Psoas muscle (tissue), 7 donors: ENCODE measurements at regions not wholly inside any gene's neighbourhood (a gene's known extent, or its start where the extent isn't known, plus 50 kb on each side); places are given as distances from the start of the nearest gene placed in this dataset.
A peak's percentile ranks its signal among the peaks of the same experiment; 100 is the strongest.

Experiments used
- ATAC-seq, 4 donors: fragments of 200-7000 bp; cut with Tn5 transposase; one replicate each; pipeline ENCODE4 v1.9.1; 2020; ENCODE audit warnings: moderate library complexity in 3 of 4, mild to moderate bottlenecking in 2 of 4
- DNase-seq, 2 donors: peaks; one replicate each; pipeline ENCODE4 v3.0.0-alpha.2; 2020
- H3K27ac ChIP-seq: fragments of 200-600 bp; one replicate; pipeline ENCODE4 v1.8.0; 2022
- H3K27me3 ChIP-seq, 3 donors: fragments of 200-600 bp in 1 of 3; one replicate each; pipeline versions ENCODE4 v1.6.1 to v1.8.0; 2013 to 2022; ENCODE audit warnings: low read length in 2 of 3, mild to moderate bottlenecking in 2 of 3, moderate library complexity in 1 of 3; ENCODE audit not compliant: insufficient read depth in 3 of 3
- H3K36me3 ChIP-seq, 2 donors: fragments of 200-600 bp in 1 of 2; one replicate each; pipeline versions ENCODE4 v1.6.1 to v1.8.0; 2013 to 2022; ENCODE audit warnings: low read depth in 1 of 2, mild to moderate bottlenecking in 1 of 2, moderate library complexity in 1 of 2; ENCODE audit not compliant: insufficient read depth in 1 of 2
- H3K4me1 ChIP-seq: fragments of 200-600 bp; one replicate; pipeline ENCODE4 v1.8.0; 2022
- H3K4me3 ChIP-seq: fragments of 200-600 bp; one replicate; pipeline ENCODE4 v1.8.0; 2022; ENCODE audit warnings: mild to moderate bottlenecking
- H3K9me3 ChIP-seq: fragments of 200-600 bp; one replicate; pipeline ENCODE4 v1.8.0; 2022
- WGBS, 3 donors: extraction: QIAGEN DNeasy Blood & Tissue Kit; methylation state at CpG; one replicate each; pipeline versions ENCODE4 v1.1.6 to v1.1.7; 2013; 5-methylcytosine and 5-hydroxymethylcytosine counted together
- intact Hi-C, 2 donors: fragments of 100-400 bp; cut with DNase I; formaldehyde crosslinking; loops; one replicate each; pipeline versions ENCODE4 v1.11.0 to v1.14.2; 2022
- TF ChIP-seq, protein P1 (sequence below): fragments of 200-600 bp; IDR thresholded peaks from one replicate; pipeline ENCODE4 v1.8.0; 2022; ENCODE audit warnings: antibody characterized with exemption
- donor health status: healthy with polysubstance abuse.
- donor health status: DM: no; HTN: no; CAD: no; lungs with moderate emphysema.
- donor health status: Bipolar disorder and iron deficiency.
- donor health status: healthy.
- donor health status: DM: yes; HTN: yes; CAD: no.
- donor health status: DM: no; HTN: no; CAD: no.
- donor health status: DM: yes; HTN: yes; CAD: no.

DNA sequence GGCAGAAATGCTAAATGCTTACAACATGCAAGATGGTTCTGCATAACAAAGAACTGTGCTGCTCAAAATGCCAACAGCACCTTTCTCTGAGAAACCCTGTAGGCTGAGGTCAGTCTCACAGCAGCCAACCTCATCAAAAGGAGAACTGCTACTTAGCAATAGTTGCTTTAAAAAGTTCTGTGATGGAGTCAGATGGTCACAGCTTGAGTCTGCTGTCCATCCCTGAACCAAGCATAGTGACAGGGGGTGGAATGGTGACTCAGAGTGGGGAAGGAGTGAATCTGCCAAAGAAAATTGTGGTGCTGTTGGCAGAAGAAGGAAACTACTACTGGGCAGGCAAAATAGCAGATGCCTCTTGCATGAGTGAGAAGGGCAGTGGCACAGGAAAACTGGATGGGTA lies 106.0 kb upstream of the FAM78B start:
- Histone ChIP-seq H3K27ac (no peak overlapping the region), H3K4me3 (no peak overlapping the region), H3K4me1 (peaks cover 6% of the 10 kb centered on the region), H3K9me3 (no peaks in the 10 kb centered on the region), H3K36me3 (no peaks in the 10 kb centered on the region), H3K27me3 (no peaks in the 10 kb centered on the region)
- intact Hi-C loops, result no loop called here
- DNase-seq, result no peak
- TF ChIP-seq, protein P1, sequence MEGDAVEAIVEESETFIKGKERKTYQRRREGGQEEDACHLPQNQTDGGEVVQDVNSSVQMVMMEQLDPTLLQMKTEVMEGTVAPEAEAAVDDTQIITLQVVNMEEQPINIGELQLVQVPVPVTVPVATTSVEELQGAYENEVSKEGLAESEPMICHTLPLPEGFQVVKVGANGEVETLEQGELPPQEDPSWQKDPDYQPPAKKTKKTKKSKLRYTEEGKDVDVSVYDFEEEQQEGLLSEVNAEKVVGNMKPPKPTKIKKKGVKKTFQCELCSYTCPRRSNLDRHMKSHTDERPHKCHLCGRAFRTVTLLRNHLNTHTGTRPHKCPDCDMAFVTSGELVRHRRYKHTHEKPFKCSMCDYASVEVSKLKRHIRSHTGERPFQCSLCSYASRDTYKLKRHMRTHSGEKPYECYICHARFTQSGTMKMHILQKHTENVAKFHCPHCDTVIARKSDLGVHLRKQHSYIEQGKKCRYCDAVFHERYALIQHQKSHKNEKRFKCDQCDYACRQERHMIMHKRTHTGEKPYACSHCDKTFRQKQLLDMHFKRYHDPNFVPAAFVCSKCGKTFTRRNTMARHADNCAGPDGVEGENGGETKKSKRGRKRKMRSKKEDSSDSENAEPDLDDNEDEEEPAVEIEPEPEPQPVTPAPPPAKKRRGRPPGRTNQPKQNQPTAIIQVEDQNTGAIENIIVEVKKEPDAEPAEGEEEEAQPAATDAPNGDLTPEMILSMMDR, result no peak
- ATAC-seq, result peak; percentile 55 to 78 (median 64)

DNA sequence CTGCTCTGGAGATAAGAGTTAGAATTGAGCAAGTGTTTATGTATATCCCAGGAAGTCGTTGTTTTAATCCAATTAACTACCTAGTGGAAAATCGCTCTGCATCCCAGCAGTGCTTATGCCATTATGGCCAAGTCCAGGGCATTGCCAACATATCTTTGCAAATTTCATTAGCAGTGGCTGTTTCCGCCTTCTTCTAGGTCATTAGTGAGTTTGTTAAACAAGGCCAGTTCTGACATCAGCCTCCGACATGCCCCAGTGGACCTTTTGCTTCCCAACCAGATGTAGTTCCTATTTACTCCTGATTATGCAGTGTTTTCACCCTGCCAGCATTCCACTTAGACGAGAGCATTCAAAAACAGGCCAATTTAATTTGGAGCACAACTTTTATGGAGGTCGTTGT lies 106.8 kb upstream of the FAM78B start:
- Histone ChIP-seq H3K27me3 (no peaks in the 10 kb centered on the region), H3K4me3 (no peak overlapping the region), H3K9me3 (no peaks in the 10 kb centered on the region), H3K36me3 (no peaks in the 10 kb centered on the region), H3K4me1 (peaks cover 6% of the 10 kb centered on the region), H3K27ac (no peak overlapping the region)
- 39 to 45% (median 42%) methylated on average over 6 of the region's 6 CpGs for WGBS, 3 donors
- ATAC-seq (no peak), DNase-seq (no peak)
- intact Hi-C loops, result no loop called here
- TF ChIP-seq, protein P1, result no peak

DNA sequence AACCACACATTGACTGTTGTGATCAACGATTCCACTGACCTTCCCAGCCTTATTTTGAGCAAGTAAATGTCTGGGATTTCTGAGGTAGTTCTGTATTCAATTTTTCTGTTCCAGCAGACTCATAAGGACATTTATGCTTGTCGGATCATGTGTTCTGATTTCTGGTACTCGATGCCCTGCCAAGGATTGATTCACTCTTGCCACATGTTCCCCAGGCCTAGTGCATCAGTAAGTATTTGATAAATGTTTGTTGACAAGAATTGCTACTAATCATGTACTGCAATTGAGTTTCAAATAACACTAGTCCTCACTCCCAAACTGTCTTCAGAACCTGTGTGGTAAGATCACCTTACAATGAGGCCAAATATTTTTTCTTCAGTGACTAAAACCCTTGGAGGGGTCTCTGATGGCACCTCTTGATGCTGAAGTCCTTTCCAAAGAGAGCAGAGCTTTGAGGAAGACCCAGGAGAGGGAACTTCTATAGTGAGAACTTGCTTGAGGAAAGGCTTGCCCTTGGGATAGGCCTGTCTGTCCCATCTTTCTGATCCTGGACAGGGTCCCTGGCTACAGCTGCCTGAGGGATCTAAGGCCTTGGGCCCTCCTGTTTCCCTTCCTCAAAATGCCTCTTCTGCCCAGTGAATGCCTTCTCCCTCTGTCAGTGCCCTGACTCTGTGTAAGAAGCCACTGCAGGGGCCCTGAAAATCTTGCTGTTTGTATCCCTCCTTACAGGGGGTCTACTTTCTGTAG lies 115.8 kb upstream of the FAM78B start:
- H3K36me3 ChIP-seq, result no peaks in the 10 kb centered on the region
- H3K4me1 ChIP-seq, result peaks cover 16% of the 10 kb centered on the region
- H3K27ac ChIP-seq, result peak overlapping the region; percentile 53
- ATAC-seq (peak; percentile 23 to 86 (median 78)), DNase-seq (no peak)
- no peaks in the 10 kb centered on the region for H3K9me3 ChIP-seq
- intact Hi-C loops, result no loop called here
- no peak overlapping the region for H3K4me3 ChIP-seq
- no peaks in the 10 kb centered on the region for H3K27me3 ChIP-seq
- TF ChIP-seq, protein P1, result no peak
- WGBS, 3 donors, result 28 to 60% (median 43%) methylated on average over 3 of the region's 3 CpGs

GRCh38 chr1:166283190-166283589 lies 116.4 kb upstream of the FAM78B start:
- intact Hi-C loops, result no loop called here
- Histone ChIP-seq H3K27me3 (no peaks in the 10 kb centered on the region), H3K4me3 (no peak overlapping the region), H3K9me3 (no peaks in the 10 kb centered on the region), H3K27ac (peak overlapping the region; percentile 53), H3K4me1 (peaks cover 16% of the 10 kb centered on the region), H3K36me3 (no peaks in the 10 kb centered on the region)
- WGBS, 3 donors, result 25 to 40% (median 25%) methylated on average over 6 of the region's 6 CpGs
- TF ChIP-seq, protein P1, result no peak
- ATAC-seq (peak; percentile 57 to 77 (median 74)), DNase-seq (no peak)

- 61 to 79% (median 71%) methylated on average over 5 of the region's 5 CpGs for WGBS, 3 donors
- ATAC-seq, result peak in 3 of 4 donors; percentile 37 to 49 (median 45)
These were observed 116.8 kb upstream of the FAM78B start for GRCh38 chr1:166283600-166283999.

More at GRCh38 chr1:166283600-166283999, 116.8 kb upstream of the FAM78B start:
- Histone ChIP-seq H3K4me3 (no peak overlapping the region), H3K4me1 (peaks cover 16% of the 10 kb centered on the region), H3K27ac (no peak overlapping the region), H3K27me3 (no peaks in the 10 kb centered on the region), H3K36me3 (no peaks in the 10 kb centered on the region), H3K9me3 (no peaks in the 10 kb centered on the region)
- intact Hi-C loops, result no loop called here
- TF ChIP-seq, protein P1, result no peak
- no peak for DNase-seq
